ENCODE measurements at regions not wholly inside any gene's neighbourhood (a gene's known extent, or its start where the extent isn't known, plus 50 kb on each side); places are given as distances from the start of the nearest gene placed in this dataset.

DNA sequence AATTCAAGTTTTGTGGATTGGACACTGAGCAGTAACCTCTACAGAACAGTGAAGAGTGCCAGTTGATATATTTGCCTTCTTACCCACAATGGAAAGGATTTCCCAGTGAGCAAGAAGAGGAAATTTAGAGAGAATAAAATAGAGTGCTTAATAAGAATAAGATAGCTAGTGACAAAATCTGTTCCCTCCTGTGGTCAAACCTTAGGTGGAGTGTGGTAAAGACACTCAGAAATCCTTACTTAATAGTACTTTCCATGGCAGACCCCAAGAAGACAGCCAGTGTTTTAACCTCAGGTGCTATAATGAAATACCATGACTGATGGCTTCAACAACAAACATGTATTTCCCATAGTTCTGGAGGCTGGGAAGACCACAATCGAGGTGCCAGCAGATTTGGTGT, 108.4 kb upstream of the TNFAIP3 start (continued):
- TF ChIP-seq, protein P1, sequence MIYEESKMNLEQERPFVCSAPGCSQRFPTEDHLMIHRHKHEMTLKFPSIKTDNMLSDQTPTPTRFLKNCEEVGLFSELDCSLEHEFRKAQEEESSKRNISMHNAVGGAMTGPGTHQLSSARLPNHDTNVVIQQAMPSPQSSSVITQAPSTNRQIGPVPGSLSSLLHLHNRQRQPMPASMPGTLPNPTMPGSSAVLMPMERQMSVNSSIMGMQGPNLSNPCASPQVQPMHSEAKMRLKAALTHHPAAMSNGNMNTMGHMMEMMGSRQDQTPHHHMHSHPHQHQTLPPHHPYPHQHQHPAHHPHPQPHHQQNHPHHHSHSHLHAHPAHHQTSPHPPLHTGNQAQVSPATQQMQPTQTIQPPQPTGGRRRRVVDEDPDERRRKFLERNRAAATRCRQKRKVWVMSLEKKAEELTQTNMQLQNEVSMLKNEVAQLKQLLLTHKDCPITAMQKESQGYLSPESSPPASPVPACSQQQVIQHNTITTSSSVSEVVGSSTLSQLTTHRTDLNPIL (CRISPR knock-in tag; IDR thresholded peaks at IDR 0.05; ENCODE audit: low read depth), result no peak
- no peak for TF ChIP-seq TOX (CRISPR knock-in tag; IDR thresholded peaks at IDR 0.05; ENCODE audit: borderline replicate concordance)
- no peak for TF ChIP-seq PPARA (CRISPR knock-in tag; IDR thresholded peaks at IDR 0.05; ENCODE audit: borderline replicate concordance)

- ATAC-seq, result no peak
- TF ChIP-seq CSDC2 (CRISPR knock-in tag; IDR thresholded peaks at IDR 0.05) (no peak), RARB (CRISPR knock-in tag; IDR thresholded peaks at IDR 0.05) (no peak), ESRRG (CRISPR knock-in tag; IDR thresholded peaks at IDR 0.05) (no peak), ZFP3 (CRISPR knock-in tag; IDR thresholded peaks at IDR 0.05) (no peak), TCF4 (CRISPR knock-in tag; IDR thresholded peaks at IDR 0.05; ENCODE audit: borderline replicate concordance) (no peak), ZNF565 (CRISPR knock-in tag; conservative IDR thresholded peaks at IDR 0.05; ENCODE audit: low read depth) (no peak), GLIS3 (CRISPR knock-in tag; IDR thresholded peaks at IDR 0.05) (no peak), TOX (CRISPR knock-in tag; IDR thresholded peaks at IDR 0.05; ENCODE audit: borderline replicate concordance) (no peak), BACH2 (CRISPR knock-in tag; IDR thresholded peaks at IDR 0.05; ENCODE audit: borderline replicate concordance) (no peak), ARNTL (CRISPR knock-in tag; IDR thresholded peaks at IDR 0.05; ENCODE audit: borderline replicate concordance, low read depth) (no peak), ZNF70 (CRISPR knock-in tag; IDR thresholded peaks at IDR 0.05) (no peak), POU6F1 (CRISPR knock-in tag; IDR thresholded peaks at IDR 0.05; ENCODE audit: borderline replicate concordance, low read depth) (no peak), OSR1 (CRISPR knock-in tag; IDR thresholded peaks at IDR 0.05) (no peak)
- TF ChIP-seq, protein P2, sequence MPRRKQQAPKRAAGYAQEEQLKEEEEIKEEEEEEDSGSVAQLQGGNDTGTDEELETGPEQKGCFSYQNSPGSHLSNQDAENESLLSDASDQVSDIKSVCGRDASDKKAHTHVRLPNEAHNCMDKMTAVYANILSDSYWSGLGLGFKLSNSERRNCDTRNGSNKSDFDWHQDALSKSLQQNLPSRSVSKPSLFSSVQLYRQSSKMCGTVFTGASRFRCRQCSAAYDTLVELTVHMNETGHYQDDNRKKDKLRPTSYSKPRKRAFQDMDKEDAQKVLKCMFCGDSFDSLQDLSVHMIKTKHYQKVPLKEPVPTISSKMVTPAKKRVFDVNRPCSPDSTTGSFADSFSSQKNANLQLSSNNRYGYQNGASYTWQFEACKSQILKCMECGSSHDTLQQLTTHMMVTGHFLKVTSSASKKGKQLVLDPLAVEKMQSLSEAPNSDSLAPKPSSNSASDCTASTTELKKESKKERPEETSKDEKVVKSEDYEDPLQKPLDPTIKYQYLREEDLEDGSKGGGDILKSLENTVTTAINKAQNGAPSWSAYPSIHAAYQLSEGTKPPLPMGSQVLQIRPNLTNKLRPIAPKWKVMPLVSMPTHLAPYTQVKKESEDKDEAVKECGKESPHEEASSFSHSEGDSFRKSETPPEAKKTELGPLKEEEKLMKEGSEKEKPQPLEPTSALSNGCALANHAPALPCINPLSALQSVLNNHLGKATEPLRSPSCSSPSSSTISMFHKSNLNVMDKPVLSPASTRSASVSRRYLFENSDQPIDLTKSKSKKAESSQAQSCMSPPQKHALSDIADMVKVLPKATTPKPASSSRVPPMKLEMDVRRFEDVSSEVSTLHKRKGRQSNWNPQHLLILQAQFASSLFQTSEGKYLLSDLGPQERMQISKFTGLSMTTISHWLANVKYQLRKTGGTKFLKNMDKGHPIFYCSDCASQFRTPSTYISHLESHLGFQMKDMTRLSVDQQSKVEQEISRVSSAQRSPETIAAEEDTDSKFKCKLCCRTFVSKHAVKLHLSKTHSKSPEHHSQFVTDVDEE (CRISPR knock-in tag; IDR thresholded peaks at IDR 0.05), result no peak
- TF ChIP-seq, protein P3, sequence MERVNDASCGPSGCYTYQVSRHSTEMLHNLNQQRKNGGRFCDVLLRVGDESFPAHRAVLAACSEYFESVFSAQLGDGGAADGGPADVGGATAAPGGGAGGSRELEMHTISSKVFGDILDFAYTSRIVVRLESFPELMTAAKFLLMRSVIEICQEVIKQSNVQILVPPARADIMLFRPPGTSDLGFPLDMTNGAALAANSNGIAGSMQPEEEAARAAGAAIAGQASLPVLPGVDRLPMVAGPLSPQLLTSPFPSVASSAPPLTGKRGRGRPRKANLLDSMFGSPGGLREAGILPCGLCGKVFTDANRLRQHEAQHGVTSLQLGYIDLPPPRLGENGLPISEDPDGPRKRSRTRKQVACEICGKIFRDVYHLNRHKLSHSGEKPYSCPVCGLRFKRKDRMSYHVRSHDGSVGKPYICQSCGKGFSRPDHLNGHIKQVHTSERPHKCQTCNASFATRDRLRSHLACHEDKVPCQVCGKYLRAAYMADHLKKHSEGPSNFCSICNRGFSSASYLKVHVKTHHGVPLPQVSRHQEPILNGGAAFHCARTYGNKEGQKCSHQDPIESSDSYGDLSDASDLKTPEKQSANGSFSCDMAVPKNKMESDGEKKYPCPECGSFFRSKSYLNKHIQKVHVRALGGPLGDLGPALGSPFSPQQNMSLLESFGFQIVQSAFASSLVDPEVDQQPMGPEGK (CRISPR knock-in tag; IDR thresholded peaks at IDR 0.05; ENCODE audit: borderline replicate concordance), result no peak
- TF ChIP-seq, protein P1 (CRISPR knock-in tag; IDR thresholded peaks at IDR 0.05; ENCODE audit: low read depth), result no peak
These were observed 107.4 kb upstream of the TNFAIP3 start for GRCh38 chr6:137759624-137760023.

- ATAC-seq, result no peak
- TF ChIP-seq PPARA (CRISPR knock-in tag; IDR thresholded peaks at IDR 0.05; ENCODE audit: borderline replicate concordance) (no peak), BACH2 (CRISPR knock-in tag; IDR thresholded peaks at IDR 0.05; ENCODE audit: borderline replicate concordance) (no peak), ESRRG (CRISPR knock-in tag; IDR thresholded peaks at IDR 0.05) (no peak), SNAI2 (CRISPR knock-in tag; IDR thresholded peaks at IDR 0.05) (no peak), CSRNP3 (CRISPR knock-in tag; IDR thresholded peaks at IDR 0.05) (no peak), ZNF70 (CRISPR knock-in tag; IDR thresholded peaks at IDR 0.05) (no peak), ZFP3 (CRISPR knock-in tag; IDR thresholded peaks at IDR 0.05) (no peak), OSR1 (CRISPR knock-in tag; IDR thresholded peaks at IDR 0.05) (no peak), GLIS3 (CRISPR knock-in tag; IDR thresholded peaks at IDR 0.05) (no peak), CSDC2 (CRISPR knock-in tag; IDR thresholded peaks at IDR 0.05) (no peak), ZFP30 (CRISPR knock-in tag; IDR thresholded peaks at IDR 0.05) (no peak), TCF4 (CRISPR knock-in tag; IDR thresholded peaks at IDR 0.05; ENCODE audit: borderline replicate concordance) (no peak)
- TF ChIP-seq, protein P1 (CRISPR knock-in tag; IDR thresholded peaks at IDR 0.05; ENCODE audit: low read depth), result no peak
- TF ChIP-seq, protein P2 (CRISPR knock-in tag; IDR thresholded peaks at IDR 0.05), result no peak
These were observed 106.0 kb upstream of the TNFAIP3 start for GRCh38 chr6:137761072-137761471.
